ENCODE measurements at regions not wholly inside any gene's neighbourhood (a gene's known extent, or its start where the extent isn't known, plus 50 kb on each side); places are given as distances from the start of the nearest gene placed in this dataset.

DNA sequence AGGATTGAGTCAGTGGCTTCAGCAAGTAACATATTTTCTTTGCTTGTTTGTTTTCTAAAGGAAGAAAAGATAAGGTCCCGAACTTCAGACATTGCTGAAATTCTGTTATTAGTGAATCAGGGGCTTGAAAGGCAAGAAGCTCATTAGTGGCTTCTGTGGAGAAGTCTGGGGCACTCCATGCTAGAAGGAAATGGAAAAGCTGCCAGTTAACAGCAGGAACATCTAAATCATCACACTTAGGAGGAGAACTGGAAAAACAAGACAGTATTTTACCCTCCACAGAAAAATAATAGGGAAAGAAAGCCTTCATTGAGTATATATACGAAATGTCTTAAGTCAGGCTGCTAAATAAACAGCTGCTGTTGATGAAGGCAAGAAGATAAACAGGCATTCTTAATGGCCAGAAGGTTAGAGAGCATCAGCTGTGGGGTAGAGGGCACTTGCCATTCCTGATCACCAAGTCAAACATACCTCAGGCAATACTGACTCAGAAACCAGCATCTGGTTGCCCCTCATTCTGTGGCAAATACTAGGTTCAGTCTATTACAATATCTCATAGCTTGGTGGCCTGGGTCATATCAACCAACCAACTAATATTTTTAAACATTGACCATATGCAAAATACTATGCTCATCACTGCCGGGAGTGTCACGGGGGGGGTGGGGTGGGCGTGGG, 143.2 kb upstream of the TENT5A start:
- TF ChIP-seq L3MBTL2 (conservative IDR thresholded peaks at IDR 0.05) (no peak), SP1 (IDR thresholded peaks at IDR 0.05) (no peak)
